ENCODE measurements at regions not wholly inside any gene's neighbourhood (a gene's known extent, or its start where the extent isn't known, plus 50 kb on each side); places are given as distances from the start of the nearest gene placed in this dataset.

GRCh38 chr17:77657839-77658238 lies 300.7 kb upstream of the TNRC6C start:
- Histone ChIP-seq H3K9me2 (replicated peaks; ENCODE audit: insufficient read depth, low read length) (no peaks in the 10 kb centered on the region), H2AFZ (ENCODE audit: low read depth, low read length, severe bottlenecking) (no peak overlapping the region), H3K4me2 (ENCODE audit: low read depth, low read length, poor library complexity, severe bottlenecking) (no peak overlapping the region), H3F3A (ENCODE audit: insufficient read depth) (no peaks in the 10 kb centered on the region), H3K79me2 (ENCODE audit: insufficient read depth, low read length) (no peaks in the 10 kb centered on the region), H4K20me1 (ENCODE audit: low read depth, low read length) (no peaks in the 10 kb centered on the region), H3K9ac (ENCODE audit: low read length) (no peak overlapping the region), H3K4me3 (ENCODE audit: insufficient read depth, low read length, poor library complexity, severe bottlenecking) (no peak overlapping the region), H3K27me3 (ENCODE audit: low read length) (no peaks in the 10 kb centered on the region), H3K9me3 (ENCODE audit: insufficient read depth, low read length) (no peaks in the 10 kb centered on the region), H3K36me3 (ENCODE audit: low read length) (no peaks in the 10 kb centered on the region), H3K27ac (ENCODE audit: low read depth, low read length) (no peak overlapping the region)
- TF ChIP-seq EZH2phosphoT487 (conservative IDR thresholded peaks at IDR 0.05; ENCODE audit: low read length) = no peak

GRCh38 chr17:77660524-77660923 lies 298.0 kb upstream of the TNRC6C start:
- Histone ChIP-seq H3F3A (ENCODE audit: insufficient read depth) (no peaks in the 10 kb centered on the region), H3K9ac (ENCODE audit: low read length) (no peak overlapping the region), H3K27me3 (ENCODE audit: low read length) (no peaks in the 10 kb centered on the region), H3K4me3 (ENCODE audit: insufficient read depth, low read length, poor library complexity, severe bottlenecking) (no peak overlapping the region), H3K9me2 (replicated peaks; ENCODE audit: insufficient read depth, low read length) (no peaks in the 10 kb centered on the region), H2AFZ (ENCODE audit: low read depth, low read length, severe bottlenecking) (no peak overlapping the region), H3K79me2 (ENCODE audit: insufficient read depth, low read length) (no peaks in the 10 kb centered on the region), H3K9me3 (ENCODE audit: insufficient read depth, low read length) (no peaks in the 10 kb centered on the region), H3K36me3 (ENCODE audit: low read length) (no peaks in the 10 kb centered on the region), H4K20me1 (ENCODE audit: low read depth, low read length) (no peaks in the 10 kb centered on the region), H3K4me2 (ENCODE audit: low read depth, low read length, poor library complexity, severe bottlenecking) (no peak overlapping the region), H3K27ac (ENCODE audit: low read depth, low read length) (no peak overlapping the region)
- TF ChIP-seq EZH2phosphoT487 (conservative IDR thresholded peaks at IDR 0.05; ENCODE audit: low read length) = no peak
- TF ChIP-seq CTCF (IDR thresholded peaks at IDR 0.05; ENCODE audit: insufficient read depth, low read length, poor library complexity, severe bottlenecking) = no peak

- H3K4me3 ChIP-seq (ENCODE audit: insufficient read depth, low read length, poor library complexity, severe bottlenecking) = no peak overlapping the region
- no peaks in the 10 kb centered on the region for H3K79me2 ChIP-seq (ENCODE audit: insufficient read depth, low read length)
- no peak overlapping the region for H3K9ac ChIP-seq (ENCODE audit: low read length)
- H3F3A ChIP-seq (ENCODE audit: insufficient read depth) = no peaks in the 10 kb centered on the region
- no peaks in the 10 kb centered on the region for H3K27me3 ChIP-seq (ENCODE audit: low read length)
- H3K27ac ChIP-seq (ENCODE audit: low read depth, low read length) = no peak overlapping the region
- H3K9me3 ChIP-seq (ENCODE audit: insufficient read depth, low read length) = no peaks in the 10 kb centered on the region
- H3K4me2 ChIP-seq (ENCODE audit: low read depth, low read length, poor library complexity, severe bottlenecking) = no peak overlapping the region
- TF ChIP-seq EZH2phosphoT487 (conservative IDR thresholded peaks at IDR 0.05; ENCODE audit: low read length) = no peak
- TF ChIP-seq CTCF (IDR thresholded peaks at IDR 0.05; ENCODE audit: insufficient read depth, low read length, poor library complexity, severe bottlenecking) = no peak
- H3K9me2 ChIP-seq (replicated peaks; ENCODE audit: insufficient read depth, low read length) = no peaks in the 10 kb centered on the region
- H2AFZ ChIP-seq (ENCODE audit: low read depth, low read length, severe bottlenecking) = no peak overlapping the region
- no peaks in the 10 kb centered on the region for H4K20me1 ChIP-seq (ENCODE audit: low read depth, low read length)
- no peaks in the 10 kb centered on the region for H3K36me3 ChIP-seq (ENCODE audit: low read length)
These were observed 295.7 kb upstream of the TNRC6C start for GRCh38 chr17:77662833-77663232.

GRCh38 chr17:77664097-77664729 lies 294.3 kb upstream of the TNRC6C start:
- H3K4me2 ChIP-seq (ENCODE audit: low read depth, low read length, poor library complexity, severe bottlenecking) = no peak overlapping the region
- TF ChIP-seq CTCF (IDR thresholded peaks at IDR 0.05; ENCODE audit: insufficient read depth, low read length, poor library complexity, severe bottlenecking) (no peak), EZH2phosphoT487 (conservative IDR thresholded peaks at IDR 0.05; ENCODE audit: low read length) (no peak)

More at GRCh38 chr17:77664097-77664729, 294.3 kb upstream of the TNRC6C start:
- peaks cover 3% of the 10 kb centered on the region; the same call in 1 of the 2 replicates for H3K36me3 ChIP-seq (ENCODE audit: low read length)
- H3K4me3 ChIP-seq (ENCODE audit: insufficient read depth, low read length, poor library complexity, severe bottlenecking) = no peak overlapping the region
- H3K79me2 ChIP-seq (ENCODE audit: insufficient read depth, low read length) = no peaks in the 10 kb centered on the region
- H3K9me2 ChIP-seq (replicated peaks; ENCODE audit: insufficient read depth, low read length) = no peaks in the 10 kb centered on the region
- H3K27ac ChIP-seq (ENCODE audit: low read depth, low read length) = no peak overlapping the region
- H4K20me1 ChIP-seq (ENCODE audit: low read depth, low read length) = no peaks in the 10 kb centered on the region
- H3F3A ChIP-seq (ENCODE audit: insufficient read depth) = no peaks in the 10 kb centered on the region
- H3K27me3 ChIP-seq (ENCODE audit: low read length) = no peaks in the 10 kb centered on the region; the same call in 1 of the 2 replicates
- H3K9me3 ChIP-seq (ENCODE audit: insufficient read depth, low read length) = 0 out of 2 replicates have a peak, but pooled peaks cover 8% of the 10 kb centered on the region
- no peak overlapping the region for H2AFZ ChIP-seq (ENCODE audit: low read depth, low read length, severe bottlenecking)
- H3K9ac ChIP-seq (ENCODE audit: low read length) = no peak overlapping the region
